ENCODE measurements at regions not wholly inside any gene's neighbourhood (a gene's known extent, or its start where the extent isn't known, plus 50 kb on each side); places are given as distances from the start of the nearest gene placed in this dataset.

DNA sequence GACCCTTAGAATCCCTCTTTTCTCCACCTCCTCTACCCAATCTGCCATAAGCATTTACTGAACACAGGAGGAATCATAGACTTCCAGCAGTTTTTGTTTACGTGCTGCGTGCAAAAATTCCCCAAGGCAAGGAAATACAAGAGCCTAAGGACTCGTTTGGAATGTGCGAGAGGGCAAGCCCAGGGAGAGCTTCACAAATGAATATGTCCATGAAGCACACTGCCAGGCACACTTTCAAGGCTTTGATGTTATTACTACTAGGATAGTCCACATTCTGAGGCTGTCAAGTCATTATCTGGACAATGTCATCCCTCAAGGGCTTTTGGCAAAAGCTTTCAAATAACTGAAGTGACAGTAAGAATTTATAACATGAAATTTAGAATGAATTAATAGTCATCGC is 214.7 kb upstream of the TBX20 start:
- no peaks in the 10 kb centered on the region for H3K4me1 ChIP-seq (ENCODE audit: control insufficient read depth in 2 of 3, insufficient read depth in 2 of 3, low read depth in 1 of 3, low read length in 3 of 3)
- H3K36me3 ChIP-seq (ENCODE audit: control insufficient read depth in 2 of 3, insufficient read depth in 3 of 3, low read length in 3 of 3) = no peaks in the 10 kb centered on the region
- no peak for TF ChIP-seq CTCF (IDR thresholded peaks at IDR 0.05; ENCODE audit: borderline replicate concordance, extremely low read depth, insufficient read depth)
- H3K9ac ChIP-seq (ENCODE audit: low read length in 3 of 3) = no peak overlapping the region
- H3K27me3 ChIP-seq (ENCODE audit: control insufficient read depth, insufficient read depth, low read length) = no peaks in the 10 kb centered on the region
- no peak overlapping the region for H3K4me3 ChIP-seq (ENCODE audit: low read length in 3 of 3)
- DNase-seq (no peak), FAIRE-seq (no peak)
- no peak overlapping the region for H3K27ac ChIP-seq (ENCODE audit: low read depth in 2 of 2, low read length in 2 of 2)
- intact Hi-C loops (cut with DNase I) = no loop called here
- H3K9me3 ChIP-seq (ENCODE audit: control insufficient read depth in 2 of 3, insufficient read depth in 1 of 3, low read length in 3 of 3) = no peaks in the 10 kb centered on the region

DNA sequence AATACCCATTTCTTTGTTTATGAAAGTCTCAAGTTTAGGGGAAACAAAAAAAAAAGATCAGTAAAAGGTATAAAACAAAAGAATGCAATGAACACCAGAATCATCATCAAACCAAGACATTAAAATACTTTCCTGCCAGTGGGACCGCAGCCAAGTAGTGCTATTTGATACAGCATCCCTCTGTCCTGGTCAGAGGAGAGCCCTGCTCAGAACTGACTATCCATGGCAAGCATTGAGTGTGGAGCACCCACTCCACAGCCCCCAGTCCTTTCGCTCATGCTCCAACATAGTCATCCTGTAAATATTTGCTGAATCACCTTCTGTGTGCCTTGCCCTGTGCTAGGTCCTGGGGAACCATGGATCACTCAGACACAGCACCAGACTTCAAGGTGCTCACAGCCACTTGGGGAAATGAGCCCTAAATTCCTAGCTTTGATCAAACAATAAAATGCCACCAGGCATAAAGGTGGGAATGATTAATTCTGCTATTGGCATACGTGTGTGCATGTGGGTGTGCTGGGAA is 213.6 kb upstream of the TBX20 start:
- no peak for TF ChIP-seq CTCF (IDR thresholded peaks at IDR 0.05; ENCODE audit: borderline replicate concordance, extremely low read depth, insufficient read depth)
- H3K4me1 ChIP-seq (ENCODE audit: control insufficient read depth in 2 of 3, insufficient read depth in 2 of 3, low read depth in 1 of 3, low read length in 3 of 3) = no peaks in the 10 kb centered on the region
- H3K27ac ChIP-seq (ENCODE audit: low read depth in 2 of 2, low read length in 2 of 2) = no peak overlapping the region
- H3K9me3 ChIP-seq (ENCODE audit: control insufficient read depth in 2 of 3, insufficient read depth in 1 of 3, low read length in 3 of 3) = no peaks in the 10 kb centered on the region
- no peak overlapping the region for H3K4me3 ChIP-seq (ENCODE audit: low read length in 3 of 3)
- FAIRE-seq = no peak
- H3K27me3 ChIP-seq (ENCODE audit: control insufficient read depth, insufficient read depth, low read length) = no peaks in the 10 kb centered on the region
- intact Hi-C loops (cut with DNase I) = no loop called here
- DNase-seq = no peak
- H3K36me3 ChIP-seq (ENCODE audit: control insufficient read depth in 2 of 3, insufficient read depth in 3 of 3, low read length in 3 of 3) = no peaks in the 10 kb centered on the region
- H3K9ac ChIP-seq (ENCODE audit: low read length in 3 of 3) = no peak overlapping the region

DNA sequence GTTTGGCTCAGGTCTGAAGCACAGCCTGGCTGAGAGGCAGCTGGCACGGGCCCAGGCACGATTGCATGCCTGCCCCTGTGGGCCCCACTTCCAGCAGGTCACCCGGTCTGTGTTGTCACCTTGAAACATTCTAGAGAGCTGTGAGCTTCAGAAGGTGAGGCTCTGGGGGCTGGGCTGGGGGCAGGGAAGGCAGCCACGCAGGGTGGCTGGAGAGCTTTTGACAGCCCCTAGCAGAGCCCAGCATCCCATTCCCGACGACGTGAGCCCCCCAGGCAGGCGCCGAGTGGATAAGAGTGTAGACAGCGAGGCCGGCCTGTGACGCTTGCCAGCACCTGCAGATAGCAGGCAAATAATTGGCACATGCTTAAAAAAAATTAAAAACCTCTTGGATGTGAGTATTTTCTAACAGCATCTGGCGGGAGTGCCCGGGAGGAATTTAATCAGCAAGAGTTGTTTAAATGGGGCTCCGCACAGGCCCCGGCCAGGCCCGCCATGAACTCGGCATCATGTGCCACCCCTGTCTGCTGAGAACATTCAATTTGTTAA is 212.0 kb upstream of the TBX20 start:
- FAIRE-seq (no peak), DNase-seq (no peak)
- H3K9ac ChIP-seq (ENCODE audit: low read length in 3 of 3) = no peak overlapping the region
- H3K4me1 ChIP-seq (ENCODE audit: control insufficient read depth in 2 of 3, insufficient read depth in 2 of 3, low read depth in 1 of 3, low read length in 3 of 3) = no peaks in the 10 kb centered on the region
- H3K27me3 ChIP-seq (ENCODE audit: control insufficient read depth, insufficient read depth, low read length) = no peaks in the 10 kb centered on the region
- intact Hi-C loops (cut with DNase I) = no loop called here
- no peak for TF ChIP-seq CTCF (IDR thresholded peaks at IDR 0.05; ENCODE audit: borderline replicate concordance, extremely low read depth, insufficient read depth)
- no peaks in the 10 kb centered on the region for H3K36me3 ChIP-seq (ENCODE audit: control insufficient read depth in 2 of 3, insufficient read depth in 3 of 3, low read length in 3 of 3)
- H3K9me3 ChIP-seq (ENCODE audit: control insufficient read depth in 2 of 3, insufficient read depth in 1 of 3, low read length in 3 of 3) = no peaks in the 10 kb centered on the region
- peak overlapping the region; percentile 26 to 55 for H3K27ac ChIP-seq (ENCODE audit: low read depth in 2 of 2, low read length in 2 of 2)
- H3K4me3 ChIP-seq (ENCODE audit: low read length in 3 of 3) = no peak overlapping the region

DNA sequence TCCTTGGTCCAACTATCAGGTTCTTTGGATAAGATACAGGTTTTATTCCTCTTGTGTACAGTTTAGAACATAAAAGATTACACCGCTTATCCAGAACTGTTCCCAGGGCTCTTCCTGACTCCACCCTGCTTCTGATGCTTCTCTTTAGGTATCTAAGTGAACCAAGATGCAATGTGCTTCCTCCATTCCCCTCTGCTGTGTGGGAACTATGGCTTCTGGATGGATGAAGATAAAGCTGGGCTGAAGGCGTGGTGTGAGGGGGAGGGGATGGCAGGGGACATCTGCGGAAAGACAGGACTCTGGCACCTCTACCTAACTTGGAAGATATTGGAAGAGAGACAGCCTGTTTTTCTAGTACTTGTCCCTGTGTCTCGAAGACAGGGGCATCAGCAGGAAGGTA is 209.9 kb upstream of the TBX20 start:
- intact Hi-C loops (cut with DNase I) = no loop called here
- no peaks in the 10 kb centered on the region for H3K27me3 ChIP-seq (ENCODE audit: control insufficient read depth, insufficient read depth, low read length)
- no peak for FAIRE-seq
- H3K4me1 ChIP-seq (ENCODE audit: control insufficient read depth in 2 of 3, insufficient read depth in 2 of 3, low read depth in 1 of 3, low read length in 3 of 3) = no peaks in the 10 kb centered on the region
- H3K9me3 ChIP-seq (ENCODE audit: control insufficient read depth in 2 of 3, insufficient read depth in 1 of 3, low read length in 3 of 3) = no peaks in the 10 kb centered on the region
- no peak for DNase-seq
- TF ChIP-seq CTCF (IDR thresholded peaks at IDR 0.05; ENCODE audit: borderline replicate concordance, extremely low read depth, insufficient read depth) = no peak
- H3K27ac ChIP-seq (ENCODE audit: low read depth in 2 of 2, low read length in 2 of 2) = no peak overlapping the region
- H3K4me3 ChIP-seq (ENCODE audit: low read length in 3 of 3) = no peak overlapping the region
- H3K9ac ChIP-seq (ENCODE audit: low read length in 3 of 3) = no peak overlapping the region
- H3K36me3 ChIP-seq (ENCODE audit: control insufficient read depth in 2 of 3, insufficient read depth in 3 of 3, low read length in 3 of 3) = no peaks in the 10 kb centered on the region
